HT-29 (cell line): ENCODE measurements at regions not wholly inside any gene's neighbourhood (a gene's known extent, or its start where the extent isn't known, plus 50 kb on each side); places are given as distances from the start of the nearest gene placed in this dataset.

Source experiments
- DNase-seq: peaks from one replicate; pipeline ENCODE4 v3.0.0-alpha.2; 2015; ENCODE audit warnings: low spot score

- DNase-seq = no peak
These were observed 73.5 kb downstream of the GLI2 start for GRCh38 chr2:120809151-120809550.

GRCh38 chr2:120809609-120810440, 74.2 kb downstream of the GLI2 start:
- no peak for DNase-seq

- no peak for DNase-seq
These were observed 75.0 kb downstream of the GLI2 start for GRCh38 chr2:120810639-120811038.

- no peak for DNase-seq
These were observed 77.2 kb downstream of the GLI2 start for GRCh38 chr2:120812866-120813265.

GRCh38 chr2:120814352-120814751, 78.7 kb downstream of the GLI2 start:
- DNase-seq = no peak

- DNase-seq = no peak
These were observed 79.6 kb downstream of the GLI2 start for GRCh38 chr2:120815292-120815691.

GRCh38 chr2:120817136-120817955, 81.7 kb downstream of the GLI2 start:
- DNase-seq = no peak

- no peak for DNase-seq
These were observed 82.3 kb downstream of the GLI2 start for GRCh38 chr2:120817956-120818325.

GRCh38 chr2:120818441-120818920, 82.8 kb downstream of the GLI2 start:
- no peak for DNase-seq

- DNase-seq = no peak
These were observed 84.1 kb downstream of the GLI2 start for GRCh38 chr2:120819720-120820210.

GRCh38 chr2:120820263-120820952, 84.7 kb downstream of the GLI2 start:
- no peak for DNase-seq

- DNase-seq = no peak
These were observed 85.2 kb downstream of the GLI2 start for GRCh38 chr2:120820953-120821279.

- DNase-seq = no peak
These were observed 85.9 kb downstream of the GLI2 start for GRCh38 chr2:120821446-120822160.

GRCh38 chr2:120822933-120823332, 87.3 kb downstream of the GLI2 start:
- DNase-seq = no peak

GRCh38 chr2:120823551-120823950, 87.9 kb downstream of the GLI2 start:
- DNase-seq = no peak

- DNase-seq = no peak
These were observed 88.6 kb downstream of the GLI2 start for GRCh38 chr2:120824246-120824645.

GRCh38 chr2:120825370-120826259, 89.9 kb downstream of the GLI2 start:
- no peak for DNase-seq

GRCh38 chr2:120826260-120826648, 90.6 kb downstream of the GLI2 start:
- DNase-seq = no peak

GRCh38 chr2:120826716-120827410, 91.2 kb downstream of the GLI2 start:
- DNase-seq = no peak

GRCh38 chr2:120828066-120828465, 92.4 kb downstream of the GLI2 start:
- no peak for DNase-seq
